RWPE1 (cell line): ENCODE measurements at regions not wholly inside any gene's neighbourhood (a gene's known extent, or its start where the extent isn't known, plus 50 kb on each side); places are given as distances from the start of the nearest gene placed in this dataset.
A peak's percentile ranks its signal among the peaks of the same experiment; 100 is the strongest.

Source experiments
- CTCF ChIA-PET: fragments of 350-600 bp; sonication (Branson Sonifier 250); formaldehyde crosslinking; extraction: SDS; loops from one replicate; lab custom pipeline; 2021; lab: Yijun Ruan, JAX
- POLR2A ChIA-PET: fragments of 400-600 bp; formaldehyde crosslinking; extraction: SDS; loops from one replicate; lab custom pipeline; 2020; ENCODE audit warnings: antibody characterized with exemption; ENCODE audit not compliant: low non-redundant PET; lab: Yijun Ruan, JAX
- DNase-seq: peaks from one replicate; pipeline ENCODE4 v3.0.0; 2012; ENCODE audit warnings: low spot score
- H3K27ac ChIP-seq: fragments of 450-650 bp; 2 replicates; pipeline ENCODE4 v1.5.1; 2017
- CTCF ChIP-seq: fragments of 450-650 bp; conservative IDR thresholded peaks from 2 replicates; pipeline ENCODE4 v1.5.1; 2017; ENCODE audit warnings: low read depth, mild to moderate bottlenecking

- H3K27ac ChIP-seq: no peak overlapping the region
- DNase-seq: no peak
- CTCF ChIA-PET: no interaction called here
- TF ChIP-seq CTCF: no peak
- POLR2A ChIA-PET: no interaction called here
Measured at GRCh38 chr4:188911199-188911598, 772.0 kb downstream of the TRIML1 start.

- no peak for DNase-seq
- CTCF ChIA-PET: no interaction called here
- POLR2A ChIA-PET: interaction anchor here (0.5 kb wide), 1 partner anchor 346 kb away, joined by 5 read pairs; no protein-coding TSS in a partner anchor
- TF ChIP-seq CTCF: no peak
- no peak overlapping the region for H3K27ac ChIP-seq
Measured at GRCh38 chr4:188911707-188912106, 772.5 kb downstream of the TRIML1 start.

GRCh38 chr4:188915175-188915574, 775.9 kb downstream of the TRIML1 start:
- H3K27ac ChIP-seq: no peak overlapping the region
- DNase-seq: no peak
- POLR2A ChIA-PET: no interaction called here
- CTCF ChIA-PET: no interaction called here
- TF ChIP-seq CTCF: no peak

- no peak for TF ChIP-seq CTCF
- ChIA-PET POLR2A (no interaction called here), CTCF (interaction anchor here (0.6 kb wide), 1 partner anchor 87 kb away, joined by 3 read pairs; no protein-coding TSS in a partner anchor)
- DNase-seq: no peak
- no peak overlapping the region for H3K27ac ChIP-seq
Measured at GRCh38 chr4:188918787-188919186, 779.5 kb downstream of the TRIML1 start.

- no peak for TF ChIP-seq CTCF
- H3K27ac ChIP-seq: no peak overlapping the region
- ChIA-PET POLR2A (no interaction called here), CTCF (interaction anchor here (0.6 kb wide), 1 partner anchor 194 kb away, joined by 3 read pairs; no protein-coding TSS in a partner anchor)
- no peak for DNase-seq
Measured at GRCh38 chr4:188930822-188931221, 791.6 kb downstream of the TRIML1 start.

GRCh38 chr4:188934320-188934962, 795.2 kb downstream of the TRIML1 start:
- peak; percentile 6 for DNase-seq
- TF ChIP-seq CTCF: no peak
- ChIA-PET POLR2A (no interaction called here), CTCF (interaction anchor here (0.6 kb wide), 1 partner anchor 85 kb away, joined by 4 read pairs; no protein-coding TSS in a partner anchor)
- peak overlapping the region; percentile 52; the same call in 1 of the 2 replicates for H3K27ac ChIP-seq
